HG02798 (cell line): ENCODE measurements at regions not wholly inside any gene's neighbourhood (a gene's known extent, or its start where the extent isn't known, plus 50 kb on each side); places are given as distances from the start of the nearest gene placed in this dataset.

Experiments used
- ATAC-seq: cut with Tn5 transposase; IDR thresholded peaks from one replicate; pipeline ENCODE4 v1.9.1; 2021; ENCODE audit warnings: mild to moderate bottlenecking; ENCODE audit not compliant: unreplicated experiment, poor library complexity

DNA sequence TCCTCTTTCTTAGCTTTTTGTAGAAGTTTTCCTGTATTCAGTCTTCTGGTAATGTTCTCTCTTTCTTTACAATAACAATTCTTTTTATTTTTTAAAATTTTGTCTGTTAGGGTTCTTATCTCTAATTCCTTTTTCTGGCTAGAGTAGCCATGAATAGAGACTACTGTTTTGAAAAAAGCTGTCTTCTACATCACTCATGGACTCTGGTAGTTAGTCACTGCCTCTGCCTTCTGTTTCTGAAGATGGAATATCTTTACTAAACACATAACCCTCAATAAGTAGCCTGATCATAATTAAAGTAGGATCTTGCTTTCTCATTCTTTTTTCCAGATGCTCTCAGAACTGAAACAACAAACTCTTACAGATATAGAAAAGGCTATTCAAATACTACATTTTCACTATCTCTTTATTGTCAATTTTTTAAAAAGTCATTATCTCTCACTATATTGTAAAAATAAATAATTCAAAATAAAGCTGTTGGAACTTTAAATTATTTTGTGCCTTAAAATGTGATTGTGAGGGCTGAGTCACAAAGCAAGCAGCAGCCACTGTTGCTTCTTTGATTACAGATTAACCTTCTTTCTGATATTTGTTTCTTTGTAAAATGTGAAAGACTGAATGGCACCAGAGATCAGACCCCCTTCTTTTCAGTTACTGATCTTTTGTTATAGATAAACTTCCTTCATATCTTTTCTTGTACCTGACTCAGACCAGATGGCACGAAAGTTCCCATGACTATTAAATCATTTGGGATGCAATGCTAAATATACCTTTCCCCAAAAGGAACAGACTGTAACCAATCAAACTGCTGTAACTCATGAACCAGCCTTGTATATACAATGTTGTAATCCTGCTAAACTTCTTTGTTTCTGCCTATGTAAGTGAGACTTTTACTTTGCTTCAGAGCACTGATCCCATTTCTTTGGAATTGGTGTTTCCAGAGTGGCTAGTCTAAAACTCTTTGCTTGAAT is 1159.5 kb downstream of the IGSF11 start:
- no peak for ATAC-seq

DNA sequence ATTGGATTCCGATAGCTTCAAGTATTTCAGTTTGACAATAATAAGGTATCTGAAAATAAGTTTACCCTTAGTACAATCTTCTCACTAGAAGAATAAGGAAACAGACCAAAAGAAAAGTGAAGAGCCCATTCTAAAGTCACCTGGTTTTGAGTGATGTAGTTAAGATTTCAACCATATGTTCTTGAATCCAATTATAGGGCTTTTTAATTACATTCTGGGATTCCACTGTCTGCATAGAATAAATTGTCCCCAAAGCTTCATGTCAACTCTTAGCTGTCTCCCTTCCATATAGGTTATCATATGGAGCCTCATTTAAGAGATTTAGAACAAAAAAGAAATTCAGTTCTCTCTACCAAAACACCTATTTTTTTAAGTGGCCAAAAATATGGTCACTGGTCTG is 1158.8 kb downstream of the IGSF11 start:
- no peak for ATAC-seq

DNA sequence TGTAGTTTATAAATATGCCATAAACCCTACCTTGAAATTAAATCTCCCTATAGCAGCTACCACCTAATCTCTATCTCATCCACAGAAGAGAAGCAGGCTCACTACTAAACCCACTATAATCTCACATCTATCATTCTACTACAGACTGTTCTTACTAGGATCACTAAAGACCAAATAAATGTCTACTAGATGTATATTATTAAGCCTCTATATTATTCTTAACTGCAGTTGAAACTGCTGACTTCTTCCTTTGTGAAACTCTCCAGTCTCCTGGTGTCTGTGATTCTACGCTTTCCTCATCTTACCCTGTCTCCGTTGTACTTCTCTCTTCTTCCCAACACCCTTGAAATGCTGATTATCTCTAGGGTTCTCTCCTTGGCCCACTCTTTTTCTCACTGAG is 1154.0 kb downstream of the IGSF11 start:
- ATAC-seq = no peak

DNA sequence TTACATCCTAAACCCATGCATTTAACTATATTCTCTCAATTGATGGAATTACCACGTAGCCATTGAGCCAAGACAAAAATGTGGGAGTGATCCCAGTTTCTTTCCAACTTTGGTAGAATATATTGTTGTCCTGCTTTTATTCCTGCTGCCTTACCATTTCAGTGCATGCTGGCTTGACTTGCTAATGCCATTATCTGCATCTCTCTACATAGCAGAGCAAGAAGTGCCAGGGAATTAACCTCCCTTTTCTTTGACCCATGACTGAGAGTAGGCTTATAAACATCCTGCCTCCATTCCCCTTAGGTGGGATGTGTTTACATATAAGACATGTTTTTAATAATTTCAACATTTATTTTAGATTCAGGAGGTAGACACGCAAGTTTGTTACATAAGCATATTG is 1153.4 kb downstream of the IGSF11 start:
- ATAC-seq = no peak

DNA sequence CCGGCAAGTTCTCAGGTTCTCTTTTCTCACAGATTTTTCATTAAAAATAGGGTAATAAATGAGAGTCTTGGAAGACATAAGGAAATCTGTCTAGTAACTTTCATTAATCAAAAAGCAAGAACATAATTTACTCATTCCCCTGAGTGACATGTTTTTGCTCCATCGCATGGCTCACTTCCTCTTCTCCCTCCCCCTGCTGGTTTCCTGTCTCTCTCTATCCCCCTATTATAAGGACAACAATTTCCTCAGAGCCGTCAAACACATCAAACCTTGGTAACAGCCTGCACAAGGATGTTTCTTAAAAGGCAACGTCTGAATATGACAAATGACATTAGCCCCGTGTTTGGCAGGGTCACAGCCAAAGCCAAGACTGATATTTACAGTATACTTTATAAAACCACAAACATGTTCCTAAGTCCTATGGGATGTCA is 1149.6 kb downstream of the IGSF11 start:
- peak; percentile 40 for ATAC-seq

DNA sequence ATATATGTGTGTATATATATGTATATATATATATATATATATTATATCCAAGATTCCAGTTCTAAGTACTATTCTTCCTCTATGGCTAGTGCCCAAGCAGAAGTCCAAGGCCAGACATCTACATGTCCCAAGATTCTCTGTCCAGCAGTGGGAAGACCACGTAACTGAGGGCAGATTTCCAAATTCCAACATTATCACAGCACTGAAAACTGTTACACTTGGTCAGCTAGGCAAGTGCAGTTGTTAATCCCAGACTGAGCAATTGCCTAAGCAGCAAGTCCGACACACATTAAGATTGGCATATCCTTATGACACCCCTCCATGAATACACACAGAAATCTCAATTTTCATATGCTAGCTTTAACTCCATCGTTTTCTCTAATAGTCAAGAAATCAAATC is 1148.5 kb downstream of the IGSF11 start:
- ATAC-seq = no peak

DNA sequence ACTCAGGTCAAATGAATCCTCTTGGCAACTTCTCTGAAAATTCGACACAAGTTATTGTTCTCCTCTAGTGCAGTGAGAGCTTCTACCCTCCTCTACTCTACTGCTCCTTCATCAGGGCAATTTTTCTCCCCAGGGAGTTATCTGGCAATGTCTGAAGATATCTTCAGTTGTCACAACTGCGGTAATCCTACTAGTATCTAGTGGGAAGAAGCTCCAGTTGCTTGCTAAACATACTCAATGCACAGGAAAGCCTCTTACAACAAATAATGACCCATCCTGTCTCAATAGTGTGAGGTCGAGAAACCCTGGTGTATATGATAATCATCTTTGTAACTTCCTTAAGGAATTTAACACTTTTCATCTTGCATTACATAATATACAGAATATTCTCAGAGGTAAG is 1147.6 kb downstream of the IGSF11 start:
- ATAC-seq = no peak

DNA sequence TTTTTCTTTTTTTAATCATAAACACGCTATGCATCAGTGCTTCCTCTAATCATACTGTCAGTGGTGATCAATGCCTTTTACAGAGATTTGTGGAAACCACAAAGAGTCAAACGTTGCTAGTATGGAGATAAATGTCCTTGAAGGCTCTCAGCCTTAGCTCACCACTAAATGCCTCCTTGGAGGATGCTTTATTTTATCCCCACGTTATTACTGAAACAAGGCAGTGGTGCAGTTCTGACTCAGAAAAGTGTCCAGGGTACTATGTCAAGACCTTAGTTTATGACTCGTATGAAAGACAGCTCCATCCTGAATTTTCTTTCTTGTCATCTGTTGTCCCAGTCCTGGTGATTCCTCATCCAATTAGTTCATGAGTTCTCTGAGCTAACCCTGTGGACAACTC is 1146.7 kb downstream of the IGSF11 start:
- no peak for ATAC-seq

DNA sequence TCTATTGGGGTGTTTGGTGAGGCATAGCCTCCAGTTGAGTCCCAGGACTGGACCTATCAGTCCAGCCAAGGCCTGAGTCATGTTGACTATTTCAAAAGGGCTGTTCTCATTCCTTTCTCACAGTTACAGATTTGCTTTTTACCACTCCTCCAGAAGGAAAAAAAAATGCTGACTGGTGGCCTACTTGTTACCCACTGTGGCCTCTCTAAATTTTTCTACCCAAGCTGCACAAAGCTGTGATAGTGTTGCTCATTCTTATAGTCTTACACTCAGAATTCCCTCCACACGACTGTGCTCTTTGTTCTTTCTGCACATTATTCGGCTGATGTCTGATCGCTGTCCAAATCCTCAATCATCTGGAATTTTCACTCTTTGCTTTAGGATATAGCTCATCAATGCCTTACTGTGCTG is 1142.2 kb downstream of the IGSF11 start:
- ATAC-seq = no peak

DNA sequence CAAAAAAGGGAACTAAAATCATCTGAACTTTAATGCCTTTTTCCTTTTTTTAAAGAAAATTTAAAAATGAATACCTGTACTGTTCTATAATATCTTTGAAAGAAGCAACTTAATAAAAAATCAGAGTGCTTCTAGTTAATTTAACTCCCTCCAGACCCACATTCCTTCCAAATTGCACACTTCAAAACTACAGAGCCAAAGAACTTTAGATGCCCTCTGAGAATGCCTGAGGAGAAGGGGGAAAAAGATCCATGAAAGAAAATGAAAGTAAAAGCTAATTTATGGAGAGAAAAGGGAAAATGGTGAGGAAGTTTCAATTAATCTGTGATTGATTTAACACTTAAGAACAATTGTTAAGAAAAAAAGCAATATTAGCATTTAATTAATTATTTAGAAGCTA is 1141.6 kb downstream of the IGSF11 start:
- no peak for ATAC-seq

DNA sequence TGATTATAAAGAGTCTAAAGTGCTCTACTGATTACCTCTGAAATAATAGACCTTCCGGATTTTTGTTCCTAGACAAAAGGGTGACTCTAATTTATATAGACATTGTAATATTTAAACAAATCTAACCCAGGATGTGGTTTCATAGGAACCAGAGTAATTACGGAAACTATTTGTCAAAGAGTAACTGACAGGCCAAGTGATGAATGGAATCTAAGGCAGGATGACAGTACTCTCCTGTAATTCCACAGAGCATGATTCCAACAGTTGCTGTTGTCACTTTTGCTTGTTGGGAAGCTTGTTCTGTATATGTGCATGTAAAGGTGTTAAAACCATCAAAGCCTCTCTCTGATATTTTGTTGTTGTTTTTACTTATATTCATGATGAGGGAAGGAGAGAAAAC is 1141.0 kb downstream of the IGSF11 start:
- no peak for ATAC-seq

DNA sequence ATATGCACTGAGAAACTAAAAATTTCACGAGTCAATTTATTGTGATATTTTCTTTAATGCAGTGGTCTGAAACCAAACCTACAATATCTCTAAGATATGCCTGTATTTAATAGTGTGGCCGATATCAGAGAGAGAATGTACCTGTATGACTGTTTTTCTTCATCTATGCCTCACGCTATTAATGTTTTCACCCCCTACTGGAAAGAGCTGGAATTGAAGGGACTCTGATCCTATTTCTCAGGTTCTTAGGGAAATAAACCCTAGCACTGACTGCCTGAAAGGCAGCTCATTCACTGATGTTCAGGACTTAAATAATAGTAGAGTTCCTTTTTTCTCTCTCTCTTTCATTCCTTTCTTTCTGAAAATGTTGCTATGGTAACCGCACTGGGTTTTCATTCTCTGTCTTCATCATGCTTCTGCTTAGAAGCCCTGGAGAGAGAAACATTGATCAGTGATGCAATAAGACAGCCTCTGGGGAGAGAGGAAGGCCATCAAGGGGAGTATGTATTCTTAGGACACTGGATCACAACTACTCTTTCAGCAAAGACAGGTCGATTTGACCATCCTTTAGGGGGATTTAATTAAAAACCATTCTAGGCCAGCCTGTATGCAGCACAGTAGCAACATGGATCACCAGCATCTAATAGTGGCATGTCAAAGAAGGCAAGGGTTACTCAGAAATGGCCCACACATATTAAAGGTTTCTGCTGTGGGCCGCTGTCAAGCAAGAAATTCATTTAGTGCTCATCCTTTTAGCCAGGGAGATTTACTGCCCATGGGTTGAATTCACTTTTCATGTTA is 1135.7 kb downstream of the IGSF11 start:
- ATAC-seq = peak; percentile 58

DNA sequence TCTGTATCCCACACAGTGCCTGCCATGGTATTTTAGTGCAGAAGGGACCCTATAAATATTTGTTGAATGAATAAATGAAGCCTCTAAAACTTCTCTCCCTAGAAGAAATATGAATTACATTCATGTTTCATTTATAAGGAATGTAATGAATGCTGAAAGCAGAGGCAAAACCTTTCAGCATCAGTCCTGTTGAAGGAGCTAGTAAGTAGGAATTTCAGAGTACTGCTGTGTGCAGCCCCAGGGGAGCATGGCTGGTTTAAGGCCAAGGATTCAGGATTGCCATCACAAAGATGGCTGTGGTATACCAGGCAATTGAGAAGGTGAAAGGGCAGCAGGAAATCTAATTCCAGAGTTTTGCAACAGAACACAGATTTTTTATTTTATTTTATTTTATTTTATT is 1131.4 kb downstream of the IGSF11 start:
- ATAC-seq = no peak

DNA sequence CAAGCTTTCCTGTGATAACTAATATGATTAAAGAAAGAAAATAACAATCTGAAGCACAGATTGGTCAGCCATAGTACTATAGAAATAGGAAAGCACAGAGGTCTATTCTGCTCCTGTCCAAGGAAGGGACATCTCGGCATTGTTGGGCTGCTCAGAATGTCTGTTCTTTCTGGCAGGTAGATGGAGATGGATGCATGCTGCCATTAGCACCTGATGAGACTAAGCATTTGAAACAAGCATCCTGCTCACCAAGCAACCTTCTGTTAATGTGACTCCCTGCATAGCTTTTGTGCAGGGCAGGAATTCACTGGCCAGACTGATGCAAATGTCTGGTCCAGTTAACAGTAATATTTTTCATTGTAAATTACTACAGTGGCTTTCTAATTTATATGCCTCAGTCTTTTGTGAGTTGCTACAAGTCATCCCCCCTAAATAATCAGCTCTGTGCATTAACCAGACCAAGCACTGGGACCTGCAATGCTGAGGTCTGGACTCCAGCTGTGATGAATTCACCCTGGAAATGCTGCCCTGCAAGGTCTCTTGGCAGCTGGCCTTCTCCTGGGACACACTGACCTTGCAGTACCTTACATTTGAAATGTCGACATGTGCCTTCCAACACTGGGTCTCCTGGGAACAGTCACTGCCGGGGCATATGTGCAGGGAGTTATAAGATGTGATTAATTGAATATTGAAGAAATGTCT is 1123.7 kb downstream of the IGSF11 start:
- no peak for ATAC-seq

DNA sequence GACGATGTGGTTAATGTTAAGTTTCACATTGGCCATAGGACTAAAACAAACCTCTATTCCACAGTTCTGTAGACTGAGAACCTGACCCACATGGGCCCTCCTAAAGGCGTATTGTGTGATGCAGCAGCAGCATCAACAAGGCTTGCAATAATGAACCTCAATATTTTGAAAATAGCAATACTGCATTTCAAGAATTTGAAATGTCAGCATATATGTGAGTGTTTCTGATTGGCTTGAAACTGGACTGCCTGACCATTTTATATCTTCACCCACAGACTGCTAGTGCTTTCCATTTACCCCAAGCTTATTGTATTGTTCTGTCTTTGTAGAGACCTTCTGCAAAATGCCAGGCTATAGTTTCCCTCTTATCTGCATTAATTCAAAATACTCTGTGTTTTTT is 1122.3 kb downstream of the IGSF11 start:
- ATAC-seq = no peak

DNA sequence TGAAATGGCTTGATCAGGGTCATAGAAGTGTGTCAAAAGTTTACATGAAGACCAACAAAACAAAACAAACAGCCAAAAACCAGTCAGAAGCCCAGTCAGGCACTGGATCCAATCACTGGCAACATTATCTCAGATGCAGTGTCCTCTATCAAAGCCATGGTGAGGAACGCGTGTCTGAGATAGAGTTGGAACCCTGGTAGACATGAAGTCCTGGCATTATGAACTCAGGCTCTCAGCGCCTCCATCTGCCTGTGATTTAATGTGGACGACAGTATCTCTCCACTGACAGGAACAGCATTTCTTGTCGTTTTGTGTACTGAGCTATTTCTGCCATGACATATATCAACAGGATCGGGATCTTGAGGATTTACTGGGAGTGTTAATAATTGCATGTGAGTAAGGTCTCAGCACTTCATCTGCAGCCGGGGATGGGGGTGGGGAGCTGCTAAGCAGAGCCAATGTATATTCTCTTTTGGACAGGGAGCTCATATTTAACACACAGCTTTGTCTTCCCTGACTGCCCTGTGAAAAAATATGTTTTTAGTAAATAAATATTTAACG is 1120.0 kb downstream of the IGSF11 start:
- no peak for ATAC-seq

DNA sequence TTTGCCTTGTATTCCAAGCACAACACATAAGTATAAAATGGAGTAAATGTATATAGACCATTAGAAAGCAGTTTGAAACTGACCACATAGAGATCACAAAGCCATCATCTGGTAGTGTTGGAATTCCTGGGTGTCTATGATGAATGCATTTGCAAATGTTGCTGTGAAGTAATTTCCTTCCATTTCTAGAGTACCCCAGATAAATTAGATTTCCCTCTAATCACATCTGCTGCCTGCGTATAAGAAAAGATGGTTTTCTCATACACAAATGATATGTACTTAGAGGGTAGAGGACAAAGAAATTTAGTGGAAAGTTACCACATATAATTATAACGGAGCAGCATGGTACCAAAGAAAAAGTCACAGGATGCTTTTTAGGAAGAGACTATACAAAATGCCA is 1117.8 kb downstream of the IGSF11 start:
- no peak for ATAC-seq

DNA sequence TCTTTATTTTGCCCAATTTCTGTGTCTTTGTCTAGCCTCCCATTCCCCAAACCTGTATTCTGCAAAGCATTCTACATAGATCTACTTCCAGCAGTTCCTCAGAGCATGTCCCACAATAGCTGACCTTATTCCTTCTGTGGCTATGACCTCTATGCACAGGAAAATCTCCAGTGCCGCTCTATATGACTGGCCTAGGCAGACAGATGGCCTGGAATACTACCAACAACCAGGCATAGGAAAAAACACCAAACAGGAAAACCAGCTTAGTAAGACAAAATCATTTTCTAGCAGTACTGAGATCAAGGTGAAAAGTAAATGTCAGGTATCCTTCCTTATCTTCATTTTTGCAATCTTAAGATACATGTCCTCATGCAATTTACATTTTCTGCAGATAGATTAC is 1115.0 kb downstream of the IGSF11 start:
- ATAC-seq = no peak

DNA sequence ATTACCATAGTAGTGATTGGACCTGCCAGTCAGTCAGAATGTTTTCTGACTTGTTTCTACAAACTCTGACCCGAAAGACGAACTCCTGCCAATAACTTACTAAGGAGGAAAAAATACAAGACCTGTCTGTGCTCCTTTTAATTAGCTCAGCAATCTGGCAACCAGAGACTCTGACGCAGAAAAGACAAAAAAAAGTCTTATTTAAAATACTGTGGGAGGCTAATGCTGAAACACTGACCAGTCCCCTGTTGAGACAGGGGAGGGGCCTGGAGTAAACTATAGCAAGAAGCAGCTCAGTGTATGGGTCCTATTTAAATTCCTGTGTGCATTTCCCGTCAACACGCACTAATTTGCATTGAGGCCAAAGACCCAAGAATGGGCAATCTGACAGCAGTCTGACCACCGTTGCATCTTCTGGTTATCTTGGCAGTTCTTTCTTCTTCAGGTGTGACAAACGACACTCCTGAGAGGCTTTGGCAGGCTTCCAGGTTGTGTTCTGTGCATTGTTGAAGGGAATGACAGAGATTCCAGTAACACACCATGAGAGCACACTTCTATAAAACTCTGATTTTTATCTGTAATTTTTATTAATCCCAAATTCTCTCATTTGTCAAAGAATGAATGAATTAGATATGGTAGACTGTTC is 1114.3 kb downstream of the IGSF11 start:
- no peak for ATAC-seq

DNA sequence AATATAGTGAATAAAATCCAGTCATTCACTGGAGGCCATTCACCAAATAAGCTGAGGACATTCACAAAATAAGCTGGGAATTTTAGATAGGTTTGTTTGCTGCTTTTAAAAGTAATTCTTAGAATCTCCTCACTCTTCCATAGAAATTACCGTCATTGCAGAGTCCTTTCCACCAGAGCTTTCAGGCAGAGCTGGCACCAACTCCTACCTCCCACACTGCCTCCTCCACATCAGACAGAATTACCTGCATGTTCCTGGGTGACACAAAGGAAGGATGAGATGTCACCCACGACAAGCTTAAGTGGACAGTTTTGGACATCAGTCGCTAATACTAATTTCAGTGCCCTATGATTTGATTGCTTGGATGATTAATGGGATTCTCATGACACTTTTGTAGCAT is 1113.2 kb downstream of the IGSF11 start:
- no peak for ATAC-seq
